H1 (cell line): ENCODE measurements at regions not wholly inside any gene's neighbourhood (a gene's known extent, or its start where the extent isn't known, plus 50 kb on each side); places are given as distances from the start of the nearest gene placed in this dataset.

Experiments used
- ASH2L ChIP-seq: fragments of 200-600, 300-600 bp; sonication (generic); IDR thresholded peaks from one replicate; pipeline ENCODE4 v1.7.1; 2017; ENCODE audit warnings: low read length
- CREB1 ChIP-seq: IDR thresholded peaks from 2 replicates; pipeline ENCODE4 v1.6.1; 2012; ENCODE audit warnings: inconsistent platforms
- CTBP2 ChIP-seq: IDR thresholded peaks from 2 replicates; pipeline ENCODE4 v1.7.0; 2011; ENCODE audit warnings: borderline replicate concordance, mild to moderate bottlenecking, moderate library complexity, mixed read lengths, low read length; ENCODE audit not compliant: insufficient read depth, insufficient read length
- EGR1 ChIP-seq: IDR thresholded peaks from 2 replicates; pipeline ENCODE4 v1.6.1; 2011; ENCODE audit warnings: low read depth, low read length, borderline replicate concordance
- MAFK ChIP-seq: IDR thresholded peaks from 2 replicates; pipeline ENCODE4 v1.6.1; 2012; ENCODE audit warnings: low read depth, mild to moderate bottlenecking, improper control_type of control experiment, low read length

DNA sequence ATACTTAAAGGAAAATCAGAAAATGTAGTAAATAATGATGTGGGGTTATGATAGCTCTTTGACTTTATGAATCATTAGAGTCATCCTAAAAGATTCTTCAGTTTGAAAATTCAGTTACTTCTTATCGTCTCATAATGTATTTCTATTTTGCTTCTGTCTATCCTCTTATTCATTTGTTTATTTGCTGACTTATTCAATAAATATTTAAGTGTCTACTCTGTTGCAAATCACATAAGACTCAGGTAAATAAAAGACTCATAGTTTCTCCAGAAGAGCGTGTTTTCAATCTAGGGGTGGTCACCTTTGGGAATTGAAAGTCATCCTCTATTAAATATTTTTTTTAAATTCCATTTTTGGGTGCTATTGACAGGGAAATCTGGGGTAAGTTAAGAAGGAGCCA, 69.1 kb upstream of the RBMS1 start (continued):
- TF ChIP-seq MAFK (no peak), CREB1 (no peak), CTBP2 (no peak), ASH2L (no peak), EGR1 (no peak)
